Liver (tissue), 8 donors: ENCODE measurements at regions not wholly inside any gene's neighbourhood (a gene's known extent, or its start where the extent isn't known, plus 50 kb on each side); places are given as distances from the start of the nearest gene placed in this dataset.

ENCODE experiments used
- DNase-seq: peaks from one replicate; pipeline ENCODE4 v3.0.0-alpha.2; 2017; ENCODE audit warnings: low spot score
- H3K27ac ChIP-seq, 2 donors: one replicate each; pipeline ENCODE4 v1.7.0; 2013; ENCODE audit warnings: inconsistent platforms in 2 of 2, low read length in 2 of 2, control low read depth in 1 of 2, low read depth in 1 of 2, mild to moderate bottlenecking in 1 of 2
- H3K27me3 ChIP-seq, 4 donors: one replicate each; pipeline versions ENCODE4 v1.6.1 to v1.7.0; 2013; ENCODE audit warnings: low read length in 3 of 4, inconsistent platforms in 1 of 4, mild to moderate bottlenecking in 1 of 4, moderate library complexity in 1 of 4; ENCODE audit not compliant: control insufficient read depth in 4 of 4, insufficient read depth in 4 of 4
- H3K36me3 ChIP-seq, 4 donors: one replicate each; pipeline versions ENCODE4 v1.6.1 to v1.7.0; 2013; ENCODE audit warnings: low read length in 3 of 4, mild to moderate bottlenecking in 3 of 4, low read depth in 1 of 4, moderate library complexity in 1 of 4; ENCODE audit not compliant: control insufficient read depth in 4 of 4, insufficient read depth in 3 of 4
- H3K4me1 ChIP-seq, 4 donors: one replicate each; pipeline versions ENCODE4 v1.6.1 to v1.7.0; 2013; ENCODE audit warnings: low read length in 3 of 4, mild to moderate bottlenecking in 3 of 4, moderate library complexity in 1 of 4; ENCODE audit not compliant: control insufficient read depth in 4 of 4, insufficient read depth in 4 of 4
- H3K4me3 ChIP-seq, 3 donors: one replicate each; pipeline versions ENCODE4 v1.6.1 to v1.7.0; 2013; ENCODE audit warnings: low read length in 3 of 3, control low read depth in 1 of 3, low read depth in 1 of 3, mild to moderate bottlenecking in 1 of 3
- H3K9ac ChIP-seq, 2 donors: one replicate each; pipeline ENCODE4 v1.7.0; 2013; ENCODE audit warnings: low read length in 2 of 2, mild to moderate bottlenecking in 2 of 2, moderate library complexity in 2 of 2, control low read depth in 1 of 2, low read depth in 1 of 2
- H3K9me3 ChIP-seq, 4 donors: one replicate each; pipeline versions ENCODE4 v1.6.1 to v1.7.0; 2013; ENCODE audit warnings: low read length in 3 of 4; ENCODE audit not compliant: control insufficient read depth in 4 of 4
- EGR1 ChIP-seq, 2 donors: IDR thresholded peaks; 2 replicates each; pipeline ENCODE4 v1.6.1; 2016 to 2018; ENCODE audit warnings: antibody characterized with exemption in 2 of 2, low read depth in 2 of 2
- FOXA2 ChIP-seq: IDR thresholded peaks from 2 replicates; pipeline ENCODE4 v1.6.1; 2016; ENCODE audit warnings: antibody characterized with exemption
- GABPA ChIP-seq, 2 donors: IDR thresholded peaks in 1 of 2; conservative IDR thresholded peaks in 1 of 2; 2 replicates each; pipeline ENCODE4 v1.6.1; 2016; ENCODE audit warnings: antibody characterized with exemption in 2 of 2, mild to moderate bottlenecking in 1 of 2, moderate library complexity in 1 of 2
- HNF4A ChIP-seq, 2 donors: conservative IDR thresholded peaks; 2 replicates each; pipeline ENCODE4 v1.6.1; 2016; ENCODE audit warnings: antibody characterized with exemption in 2 of 2, mild to moderate bottlenecking in 2 of 2
- JUND ChIP-seq, 2 donors: IDR thresholded peaks; 2 replicates each; pipeline ENCODE4 v1.6.1; 2016; ENCODE audit warnings: antibody characterized with exemption in 2 of 2
- NR2F2 ChIP-seq: IDR thresholded peaks from 2 replicates; pipeline ENCODE4 v1.6.1; 2016; ENCODE audit warnings: antibody characterized with exemption
- RAD21 ChIP-seq, 2 donors: IDR thresholded peaks; 2 replicates each; pipeline ENCODE4 v1.6.1; 2016; ENCODE audit warnings: antibody characterized with exemption in 2 of 2, mild to moderate bottlenecking in 2 of 2
- REST ChIP-seq: IDR thresholded peaks from 2 replicates; pipeline ENCODE4 v1.6.1; 2016; ENCODE audit warnings: antibody characterized with exemption, mild to moderate bottlenecking
- RXRA ChIP-seq, 2 donors: IDR thresholded peaks; 2 replicates each; pipeline ENCODE4 v1.6.1; 2017 to 2018; ENCODE audit warnings: antibody characterized with exemption in 2 of 2, mild to moderate bottlenecking in 1 of 2
- SP1 ChIP-seq: IDR thresholded peaks from 2 replicates; pipeline ENCODE4 v1.6.1; 2018; ENCODE audit warnings: antibody characterized with exemption, mild to moderate bottlenecking
- TAF1 ChIP-seq: conservative IDR thresholded peaks from 2 replicates; pipeline ENCODE4 v1.6.1; 2016; ENCODE audit warnings: antibody characterized with exemption, mild to moderate bottlenecking
- YY1 ChIP-seq: IDR thresholded peaks from 2 replicates; pipeline ENCODE4 v1.6.1; 2016; ENCODE audit warnings: antibody characterized with exemption, mild to moderate bottlenecking
- WGBS: extraction: QIAGEN DNeasy Blood & Tissue Kit; methylation state at CpG from one replicate; pipeline ENCODE4 v1.1.7; 2013; 5-methylcytosine and 5-hydroxymethylcytosine counted together
- TF ChIP-seq, protein P1 (sequence below): IDR thresholded peaks from 2 replicates; pipeline ENCODE4 v1.6.1; 2016; ENCODE audit warnings: antibody characterized with exemption
- TF ChIP-seq, protein P2 (sequence below): IDR thresholded peaks from 2 replicates; pipeline ENCODE4 v1.6.1; 2016; ENCODE audit warnings: antibody characterized with exemption
- TF ChIP-seq, protein P3 (sequence below): fragments of 150-350 bp; IDR thresholded peaks from 2 replicates; pipeline ENCODE4 v1.5.1; 2017; ENCODE audit warnings: improper control_type of control experiment, low read depth, low read length; ENCODE audit not compliant: missing input control
- donor health status: healthy.
- donor health status: healthy.
- donor health status: healthy.
- donor health status: healthy.
- donor health status: healthy.

GRCh38 chr13:74413482-74413881, 279.3 kb upstream of the KLF12 start:
- TF ChIP-seq REST (no peak), RAD21 (IDR thresholded peaks at IDR 0.05) (no peak), HNF4A (conservative IDR thresholded peaks at IDR 0.05) (no peak), YY1 (no peak), FOXA2 (no peak), TAF1 (no peak), JUND (IDR thresholded peaks at IDR 0.05) (no peak), EGR1 (IDR thresholded peaks at IDR 0.05; ENCODE audit: low read depth in 2 of 2) (no peak), NR2F2 (no peak)
- TF ChIP-seq, protein P1, sequence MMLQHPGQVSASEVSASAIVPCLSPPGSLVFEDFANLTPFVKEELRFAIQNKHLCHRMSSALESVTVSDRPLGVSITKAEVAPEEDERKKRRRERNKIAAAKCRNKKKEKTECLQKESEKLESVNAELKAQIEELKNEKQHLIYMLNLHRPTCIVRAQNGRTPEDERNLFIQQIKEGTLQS = no peak
- TF ChIP-seq, protein P2, sequence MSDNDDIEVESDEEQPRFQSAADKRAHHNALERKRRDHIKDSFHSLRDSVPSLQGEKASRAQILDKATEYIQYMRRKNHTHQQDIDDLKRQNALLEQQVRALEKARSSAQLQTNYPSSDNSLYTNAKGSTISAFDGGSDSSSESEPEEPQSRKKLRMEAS = no peak
- Histone ChIP-seq H3K9ac (no peak overlapping the region), H3K9me3 (peaks cover 0 to 14% (median 9%) of the 10 kb centered on the region in 4 donors), H3K27ac (no peak overlapping the region), H3K27me3 (no peaks in the 10 kb centered on the region), H3K4me3 (no peak overlapping the region), H3K4me1 (no peaks in the 10 kb centered on the region), H3K36me3 (no peaks in the 10 kb centered on the region)
- no peak for DNase-seq
- 92% methylated on average over 8 of the region's 8 CpGs for WGBS

DNA sequence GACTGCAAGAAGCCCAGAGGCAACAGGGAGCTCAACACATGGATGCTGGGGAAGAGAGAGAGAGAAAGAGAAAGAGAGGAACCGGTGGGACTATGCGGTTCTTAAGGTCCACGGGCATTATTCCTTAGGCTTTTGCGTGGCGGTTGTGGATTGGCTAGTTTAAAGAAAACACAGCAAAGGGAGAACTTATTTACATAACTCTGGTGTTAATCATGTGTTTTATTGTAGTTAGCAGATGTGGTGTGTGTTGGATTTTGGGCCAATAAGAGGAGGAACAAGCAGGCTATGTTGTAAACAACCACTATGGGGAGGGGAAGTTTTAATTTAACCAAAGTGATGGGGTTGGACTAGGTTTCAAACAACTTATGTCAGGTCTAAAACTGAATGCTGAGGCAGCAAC, 275.3 kb upstream of the KLF12 start:
- Histone ChIP-seq H3K4me3 (no peak overlapping the region), H3K9ac (no peak overlapping the region), H3K4me1 (no peaks in the 10 kb centered on the region), H3K9me3 (peaks cover 0 to 11% (median 6%) of the 10 kb centered on the region in 4 donors), H3K27me3 (no peaks in the 10 kb centered on the region), H3K27ac (no peak overlapping the region), H3K36me3 (no peaks in the 10 kb centered on the region)
- WGBS = 75% methylated on average over 5 of the region's 5 CpGs
- DNase-seq = no peak
- no peak for TF ChIP-seq EGR1 (IDR thresholded peaks at IDR 0.05; ENCODE audit: low read depth in 2 of 2)
- no peak for TF ChIP-seq RXRA (IDR thresholded peaks at IDR 0.05)
- TF ChIP-seq, protein P1 = no peak
- TF ChIP-seq, protein P3, sequence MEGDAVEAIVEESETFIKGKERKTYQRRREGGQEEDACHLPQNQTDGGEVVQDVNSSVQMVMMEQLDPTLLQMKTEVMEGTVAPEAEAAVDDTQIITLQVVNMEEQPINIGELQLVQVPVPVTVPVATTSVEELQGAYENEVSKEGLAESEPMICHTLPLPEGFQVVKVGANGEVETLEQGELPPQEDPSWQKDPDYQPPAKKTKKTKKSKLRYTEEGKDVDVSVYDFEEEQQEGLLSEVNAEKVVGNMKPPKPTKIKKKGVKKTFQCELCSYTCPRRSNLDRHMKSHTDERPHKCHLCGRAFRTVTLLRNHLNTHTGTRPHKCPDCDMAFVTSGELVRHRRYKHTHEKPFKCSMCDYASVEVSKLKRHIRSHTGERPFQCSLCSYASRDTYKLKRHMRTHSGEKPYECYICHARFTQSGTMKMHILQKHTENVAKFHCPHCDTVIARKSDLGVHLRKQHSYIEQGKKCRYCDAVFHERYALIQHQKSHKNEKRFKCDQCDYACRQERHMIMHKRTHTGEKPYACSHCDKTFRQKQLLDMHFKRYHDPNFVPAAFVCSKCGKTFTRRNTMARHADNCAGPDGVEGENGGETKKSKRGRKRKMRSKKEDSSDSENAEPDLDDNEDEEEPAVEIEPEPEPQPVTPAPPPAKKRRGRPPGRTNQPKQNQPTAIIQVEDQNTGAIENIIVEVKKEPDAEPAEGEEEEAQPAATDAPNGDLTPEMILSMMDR = no peak
- TF ChIP-seq NR2F2 = no peak
- no peak for TF ChIP-seq RAD21 (IDR thresholded peaks at IDR 0.05)
- TF ChIP-seq, protein P2 = no peak
- no peak for TF ChIP-seq GABPA (IDR thresholded peaks at IDR 0.05 in 1 of 2, conservative IDR thresholded peaks at IDR 0.05 in 1 of 2)
- no peak for TF ChIP-seq FOXA2
- TF ChIP-seq SP1 = no peak
- TF ChIP-seq YY1 = no peak
- no peak for TF ChIP-seq HNF4A (conservative IDR thresholded peaks at IDR 0.05)
